GM21447 (cell line): ENCODE measurements at regions not wholly inside any gene's neighbourhood (a gene's known extent, or its start where the extent isn't known, plus 50 kb on each side); places are given as distances from the start of the nearest gene placed in this dataset.

Source experiments
- ATAC-seq: cut with Tn5 transposase; IDR thresholded peaks from one replicate; pipeline ENCODE4 v1.9.1; 2021; ENCODE audit not compliant: unreplicated experiment

DNA sequence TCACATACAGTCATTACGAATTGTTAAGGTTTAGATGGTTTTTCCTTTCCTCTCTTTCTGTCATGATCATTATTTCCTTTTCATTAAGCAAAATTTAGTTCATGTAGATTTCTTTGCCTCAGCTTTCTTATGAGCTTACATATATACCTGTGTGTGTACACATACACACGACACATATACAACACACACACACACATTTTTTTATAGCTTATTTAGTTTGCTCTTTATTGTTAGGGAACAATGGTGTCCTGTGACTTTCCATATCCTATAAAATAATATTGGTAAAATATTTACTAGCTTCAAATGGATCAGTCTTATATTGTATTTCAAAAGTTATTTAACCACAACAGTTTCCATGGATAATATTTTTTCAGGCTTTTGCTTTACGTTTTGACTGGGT is 840.7 kb downstream of the PCDH18 start:
- ATAC-seq, result no peak

- ATAC-seq, result no peak
Observed at GRCh38 chr4:136690360-136690759, 841.9 kb downstream of the PCDH18 start.

DNA sequence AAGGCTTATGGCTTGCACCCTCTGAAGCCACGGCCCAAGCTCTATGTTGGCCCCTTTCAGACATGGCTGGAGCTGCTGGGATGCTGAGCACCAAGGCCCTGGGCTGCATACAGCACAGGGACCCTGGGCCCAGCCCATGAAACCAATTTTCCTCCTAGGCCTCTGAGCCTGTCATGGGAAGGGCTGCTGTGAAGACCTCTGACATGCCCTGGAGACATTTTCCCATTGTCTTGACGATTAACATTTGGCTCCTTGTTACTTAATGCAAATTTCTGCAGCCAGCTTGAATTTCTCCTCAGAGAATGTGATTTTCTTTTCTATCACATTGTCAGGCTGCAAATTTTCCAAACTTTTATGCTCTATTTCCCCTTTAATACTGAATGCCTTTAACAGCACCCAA is 844.7 kb downstream of the PCDH18 start:
- no peak for ATAC-seq

GRCh38 chr4:136687118-136687517 is 845.2 kb downstream of the PCDH18 start:
- ATAC-seq, result no peak

DNA sequence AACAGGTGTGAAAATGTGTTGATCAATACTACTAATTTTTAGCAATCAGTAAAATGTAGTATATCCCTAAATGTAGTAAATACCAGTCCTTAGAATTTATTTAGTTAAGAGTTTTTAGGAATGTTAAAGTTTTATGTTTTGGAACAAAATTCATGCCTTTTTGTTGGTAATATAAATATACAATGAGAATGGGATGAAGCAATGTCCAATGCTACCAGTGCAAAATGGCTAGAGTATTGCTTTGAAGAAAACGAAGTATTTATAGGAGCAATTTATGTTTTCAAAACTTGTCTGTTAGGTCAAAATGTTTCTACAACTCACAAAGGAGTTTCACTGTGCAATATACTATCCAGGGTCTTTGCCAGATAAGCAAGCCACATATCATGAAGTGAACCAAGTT is 851.5 kb downstream of the PCDH18 start:
- ATAC-seq, result no peak

GRCh38 chr4:136680271-136680670 is 852.0 kb downstream of the PCDH18 start:
- ATAC-seq, result no peak

- ATAC-seq, result no peak
Observed at GRCh38 chr4:136670265-136670664, 862.0 kb downstream of the PCDH18 start.

DNA sequence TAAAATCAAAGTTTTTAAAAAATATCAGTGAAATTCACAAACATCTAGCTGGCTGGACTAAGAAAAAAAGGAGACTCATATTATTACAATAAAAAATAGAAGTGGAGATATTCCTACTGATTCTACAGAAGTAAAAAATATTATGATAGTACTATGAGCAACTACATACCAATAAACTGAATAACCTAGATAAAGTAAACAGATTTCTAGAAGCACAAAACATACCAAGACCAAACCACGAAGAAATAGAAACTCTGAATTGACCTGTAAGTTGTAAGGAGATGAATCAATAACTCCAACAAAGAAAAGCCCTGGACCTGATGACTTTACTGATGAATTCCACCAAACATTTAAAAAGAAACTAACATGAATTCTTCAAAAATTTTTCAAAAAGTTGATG is 867.3 kb downstream of the PCDH18 start:
- no peak for ATAC-seq

DNA sequence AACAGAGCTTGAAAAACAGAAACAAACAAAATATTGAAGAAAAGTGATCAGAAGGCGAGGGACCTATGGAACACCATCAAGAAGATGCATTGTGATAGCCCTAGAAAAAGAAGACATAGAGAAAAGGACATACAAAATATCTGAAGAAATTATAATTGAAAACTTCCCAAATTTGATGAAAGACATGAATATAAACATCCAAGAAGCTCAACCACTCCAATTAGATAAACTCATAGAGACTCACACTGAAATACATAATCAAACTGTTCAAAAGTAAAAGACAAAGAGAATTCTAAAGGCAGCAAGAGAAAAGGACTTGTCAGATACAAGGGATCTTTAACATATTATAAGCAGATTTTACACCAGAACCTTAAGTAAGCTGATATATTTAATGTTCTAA is 869.8 kb downstream of the PCDH18 start:
- ATAC-seq, result no peak

GRCh38 chr4:136653640-136654406 is 878.5 kb downstream of the PCDH18 start:
- no peak for ATAC-seq

GRCh38 chr4:136651932-136652331 is 880.4 kb downstream of the PCDH18 start:
- ATAC-seq, result no peak

DNA sequence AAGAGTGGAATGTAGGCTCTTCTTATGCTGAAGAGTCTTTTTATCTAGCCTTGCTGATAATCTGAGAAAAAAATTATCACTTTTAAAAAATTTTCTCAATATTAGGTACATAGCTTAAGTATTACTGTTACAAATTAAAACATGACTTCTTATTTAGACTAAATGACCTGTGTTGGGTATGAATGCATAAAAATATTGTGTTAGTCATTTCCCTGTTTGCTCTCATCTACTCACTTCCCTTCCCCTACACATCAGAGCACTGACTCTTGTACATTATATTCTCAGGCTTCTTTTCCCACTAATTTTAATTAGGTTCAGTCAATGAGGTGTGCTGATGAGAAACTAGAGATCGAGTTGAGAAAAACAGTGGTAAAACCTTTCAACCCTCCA is 881.0 kb downstream of the PCDH18 start:
- ATAC-seq, result no peak

DNA sequence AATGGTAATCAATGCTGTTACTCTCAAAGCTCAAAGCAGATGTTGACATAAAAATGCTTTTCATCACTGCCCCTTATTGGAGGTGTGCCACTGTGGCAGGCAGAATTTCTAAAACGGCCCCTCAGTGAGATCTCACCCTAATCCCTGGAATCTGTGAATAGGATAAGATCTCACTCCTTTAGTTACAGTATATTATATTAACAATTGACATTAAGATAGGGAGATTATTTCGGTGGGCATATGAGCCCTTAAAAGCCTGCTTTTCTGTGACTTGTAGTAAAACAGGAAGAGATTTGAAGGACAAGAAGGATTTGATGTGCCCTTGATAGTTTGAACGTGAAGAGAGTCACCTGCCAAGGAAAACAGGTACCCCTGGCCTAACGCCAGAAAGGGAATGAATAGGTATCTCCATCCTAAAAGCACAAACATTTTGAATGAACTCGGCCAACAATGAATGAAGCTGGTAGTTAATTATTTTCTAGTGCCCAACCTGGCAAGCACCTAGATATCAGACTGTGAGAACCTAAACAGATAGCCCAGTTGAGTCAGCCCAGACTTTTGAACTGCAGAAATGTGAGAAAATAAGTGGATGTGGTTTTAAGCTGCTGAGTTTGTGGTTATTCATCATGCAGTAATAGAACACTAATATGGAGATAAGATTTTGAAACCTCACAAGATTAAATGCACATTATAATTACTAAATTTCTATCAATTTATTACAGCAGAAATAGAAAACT is 881.6 kb downstream of the PCDH18 start:
- ATAC-seq, result no peak

- no peak for ATAC-seq
Observed at GRCh38 chr4:136644279-136644678, 888.0 kb downstream of the PCDH18 start.

GRCh38 chr4:136643416-136643815 is 888.9 kb downstream of the PCDH18 start:
- no peak for ATAC-seq

GRCh38 chr4:136637071-136637777 is 895.1 kb downstream of the PCDH18 start:
- ATAC-seq, result no peak

DNA sequence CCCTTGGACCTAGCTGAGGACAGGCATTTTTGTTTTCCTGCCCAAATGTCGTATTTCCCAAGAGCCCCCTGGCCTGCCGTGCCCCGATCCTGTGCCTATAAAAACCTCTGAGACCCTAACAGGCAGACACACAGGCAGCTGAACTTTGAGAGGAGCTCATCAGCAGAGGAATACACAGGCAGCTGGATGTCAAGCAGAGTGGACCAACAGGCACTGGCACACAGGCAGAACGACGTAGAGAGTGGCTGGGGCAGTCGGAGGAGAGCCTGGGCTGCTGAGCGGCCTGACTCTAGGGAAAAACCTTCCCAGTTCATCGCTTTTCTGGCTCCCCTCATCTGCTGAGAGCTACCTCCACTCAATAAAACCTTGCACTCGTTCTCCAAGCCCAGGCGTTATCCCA is 896.1 kb downstream of the PCDH18 start:
- no peak for ATAC-seq

DNA sequence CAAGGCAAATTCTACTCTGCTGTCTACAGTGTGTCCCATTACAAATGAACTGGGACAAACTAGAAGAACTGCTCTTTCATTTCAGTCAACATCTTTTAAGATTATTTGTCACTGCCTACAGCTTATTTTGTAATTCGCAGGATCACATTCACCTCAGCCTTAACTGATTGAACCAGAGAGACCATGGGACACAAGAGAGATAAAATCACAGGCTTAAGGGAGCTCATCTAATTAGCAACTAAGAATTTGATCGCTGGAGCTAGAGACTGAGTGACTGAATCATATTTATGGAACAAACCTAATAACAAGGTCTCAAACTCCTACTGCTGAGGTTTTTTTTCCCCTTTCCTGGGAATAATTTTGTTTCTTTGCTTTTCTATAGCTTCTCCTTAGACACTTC is 898.2 kb downstream of the PCDH18 start:
- ATAC-seq, result no peak

- ATAC-seq, result no peak
Observed at GRCh38 chr4:136599890-136600289, 932.4 kb downstream of the PCDH18 start.

DNA sequence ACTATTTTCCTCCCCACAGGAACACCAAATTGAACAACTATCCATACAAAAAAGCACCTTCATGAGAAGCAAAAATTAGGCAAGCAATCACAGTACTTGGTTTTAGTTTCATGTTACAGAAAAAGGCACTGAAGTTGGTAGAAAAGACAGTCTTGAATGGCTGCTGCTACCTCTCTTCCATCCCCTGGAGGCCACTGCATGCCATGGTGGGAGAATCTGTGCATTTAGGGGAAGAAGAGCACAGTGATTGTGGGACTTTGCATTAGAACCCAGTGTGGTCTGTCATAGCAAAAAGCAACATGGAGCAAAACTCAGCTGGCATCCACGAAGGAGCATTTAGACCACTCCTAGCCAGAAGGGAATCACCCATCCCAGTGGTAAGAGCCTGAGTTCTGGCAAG is 941.9 kb downstream of the PCDH18 start:
- ATAC-seq, result no peak

- ATAC-seq, result no peak
Observed at GRCh38 chr4:136583567-136583966, 948.7 kb downstream of the PCDH18 start.

GRCh38 chr4:136581119-136581518 is 951.2 kb downstream of the PCDH18 start:
- ATAC-seq, result no peak
